ENCODE measurements at regions not wholly inside any gene's neighbourhood (a gene's known extent, or its start where the extent isn't known, plus 50 kb on each side); places are given as distances from the start of the nearest gene placed in this dataset.
A peak's percentile ranks its signal among the peaks of the same experiment; 100 is the strongest.

DNA sequence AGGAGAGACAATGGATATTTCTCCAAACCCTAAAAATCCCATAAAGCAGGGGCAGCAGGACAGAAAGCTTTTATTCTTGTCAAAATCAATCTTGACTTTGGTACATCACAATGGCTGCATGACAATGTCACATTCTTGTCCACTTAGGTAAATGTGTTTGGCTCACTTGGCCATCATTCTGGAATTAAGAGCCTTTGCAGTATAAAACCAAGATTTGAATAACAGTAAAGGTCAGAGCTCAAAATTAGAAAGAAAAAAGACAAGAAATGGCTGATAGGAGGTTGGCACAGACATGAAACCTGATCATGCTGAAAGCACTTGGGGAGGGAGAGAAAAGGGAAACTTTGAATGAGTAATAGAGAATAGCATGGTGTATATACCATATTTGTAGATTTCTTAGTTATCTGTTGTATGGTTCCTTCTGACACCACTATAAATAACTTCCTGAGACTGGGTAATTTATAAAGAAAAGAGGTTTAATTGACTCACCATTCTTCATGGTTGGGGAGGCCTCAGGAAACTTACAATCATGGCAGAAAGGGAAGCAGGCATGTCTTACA lies 158.5 kb upstream of the SGO1 start:
- Histone ChIP-seq H3K27me3 (ENCODE audit: control insufficient read depth, insufficient read depth, low read length, poor library complexity, severe bottlenecking) (no peaks in the 10 kb centered on the region), H3K9me3 (ENCODE audit: control insufficient read depth, low read length) (no peaks in the 10 kb centered on the region), H3K36me3 (ENCODE audit: control insufficient read depth, insufficient read depth, low read length) (no peaks in the 10 kb centered on the region), H3K4me3 (ENCODE audit: low read length) (no peak overlapping the region), H3K9ac (ENCODE audit: extremely low read depth, low read length, poor library complexity, severe bottlenecking) (no peak overlapping the region), H3K27ac (ENCODE audit: low read depth, low read length) (no peak overlapping the region), H3K4me1 (ENCODE audit: control insufficient read depth, insufficient read depth, low read length) (peaks cover 11% of the 10 kb centered on the region)
- Mint-ChIP-seq H3K4me3 (no peak overlapping the region), H3K27me3 (ENCODE audit: insufficient read depth) (no peaks in the 10 kb centered on the region), H3K9me3 (peaks cover 16% of the 10 kb centered on the region), H3K36me3 (ENCODE audit: low read depth) (peaks cover 16% of the 10 kb centered on the region), H3K4me1 (peaks cover 29% of the 10 kb centered on the region), H3K27ac (no peak overlapping the region)
- no peak for DNase-seq
- TF ChIP-seq, protein P1, sequence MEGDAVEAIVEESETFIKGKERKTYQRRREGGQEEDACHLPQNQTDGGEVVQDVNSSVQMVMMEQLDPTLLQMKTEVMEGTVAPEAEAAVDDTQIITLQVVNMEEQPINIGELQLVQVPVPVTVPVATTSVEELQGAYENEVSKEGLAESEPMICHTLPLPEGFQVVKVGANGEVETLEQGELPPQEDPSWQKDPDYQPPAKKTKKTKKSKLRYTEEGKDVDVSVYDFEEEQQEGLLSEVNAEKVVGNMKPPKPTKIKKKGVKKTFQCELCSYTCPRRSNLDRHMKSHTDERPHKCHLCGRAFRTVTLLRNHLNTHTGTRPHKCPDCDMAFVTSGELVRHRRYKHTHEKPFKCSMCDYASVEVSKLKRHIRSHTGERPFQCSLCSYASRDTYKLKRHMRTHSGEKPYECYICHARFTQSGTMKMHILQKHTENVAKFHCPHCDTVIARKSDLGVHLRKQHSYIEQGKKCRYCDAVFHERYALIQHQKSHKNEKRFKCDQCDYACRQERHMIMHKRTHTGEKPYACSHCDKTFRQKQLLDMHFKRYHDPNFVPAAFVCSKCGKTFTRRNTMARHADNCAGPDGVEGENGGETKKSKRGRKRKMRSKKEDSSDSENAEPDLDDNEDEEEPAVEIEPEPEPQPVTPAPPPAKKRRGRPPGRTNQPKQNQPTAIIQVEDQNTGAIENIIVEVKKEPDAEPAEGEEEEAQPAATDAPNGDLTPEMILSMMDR (conservative IDR thresholded peaks at IDR 0.05) = no peak

DNA sequence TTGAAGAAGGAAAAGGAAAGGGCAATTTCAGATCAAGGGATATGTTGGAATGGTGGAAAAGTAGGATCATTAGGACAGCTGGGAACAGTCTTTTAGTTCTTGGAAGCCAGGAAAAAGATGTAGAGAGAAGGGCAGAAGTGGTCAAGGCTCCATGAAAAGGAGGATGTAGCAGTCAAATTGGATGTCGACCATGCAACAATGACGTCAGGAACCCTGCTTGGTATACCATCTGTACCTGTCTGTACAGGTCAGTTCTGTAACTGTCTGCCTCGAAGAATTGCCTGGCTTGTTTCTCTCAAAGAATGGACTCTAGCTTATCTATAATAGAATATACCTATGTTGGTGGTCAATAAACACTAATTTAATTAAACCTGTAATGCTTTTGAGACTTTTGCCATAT lies 157.8 kb upstream of the SGO1 start:
- Histone ChIP-seq H3K9me3 (ENCODE audit: control insufficient read depth, low read length) (no peaks in the 10 kb centered on the region), H3K9ac (ENCODE audit: extremely low read depth, low read length, poor library complexity, severe bottlenecking) (no peak overlapping the region), H3K36me3 (ENCODE audit: control insufficient read depth, insufficient read depth, low read length) (no peaks in the 10 kb centered on the region), H3K4me3 (ENCODE audit: low read length) (no peak overlapping the region), H3K27me3 (ENCODE audit: control insufficient read depth, insufficient read depth, low read length, poor library complexity, severe bottlenecking) (no peaks in the 10 kb centered on the region), H3K27ac (ENCODE audit: low read depth, low read length) (no peak overlapping the region), H3K4me1 (ENCODE audit: control insufficient read depth, insufficient read depth, low read length) (peaks cover 16% of the 10 kb centered on the region)
- DNase-seq = no peak
- Mint-ChIP-seq H3K9me3 (peaks cover 16% of the 10 kb centered on the region), H3K36me3 (ENCODE audit: low read depth) (peaks cover 16% of the 10 kb centered on the region), H3K4me3 (no peak overlapping the region), H3K27me3 (ENCODE audit: insufficient read depth) (no peaks in the 10 kb centered on the region), H3K27ac (no peak overlapping the region), H3K4me1 (peaks cover 36% of the 10 kb centered on the region)
- TF ChIP-seq, protein P1 (conservative IDR thresholded peaks at IDR 0.05) = no peak
- 95 to 100% methylated on average over 2 to 3 of the region's 3 CpGs for WGBS, 2 experiments (ENCODE audit: insufficient coverage in 1 of 2, insufficient read length in 1 of 2)

DNA sequence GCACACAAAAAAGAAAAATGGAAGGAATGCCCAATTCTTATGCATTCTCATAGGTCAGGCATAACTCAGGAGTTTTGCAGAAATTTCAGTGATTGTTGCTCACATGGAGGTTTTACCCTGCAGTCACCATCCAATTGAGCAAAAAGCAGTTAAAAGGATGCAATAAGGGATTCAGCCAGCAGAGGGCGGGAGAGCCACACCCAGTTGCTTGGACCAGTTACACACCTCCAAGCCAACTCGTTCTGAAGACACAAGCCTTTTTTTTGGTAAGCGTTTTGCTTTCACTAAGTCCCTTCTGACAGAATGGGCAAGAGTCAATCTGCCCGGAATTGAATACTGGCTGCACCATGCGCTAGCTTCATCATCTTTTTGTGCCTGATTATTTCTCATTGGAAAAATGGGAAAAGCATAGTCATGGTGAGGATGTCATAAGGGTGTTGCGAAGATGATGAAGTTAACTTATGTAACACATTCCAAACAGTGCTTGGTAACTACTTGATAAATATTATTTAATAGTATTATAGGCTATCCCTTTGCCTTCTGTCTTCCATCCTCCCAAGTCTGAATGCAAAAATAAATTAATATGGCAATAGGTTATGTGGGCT lies 154.4 kb upstream of the SGO1 start:
- 20 to 23% methylated on average over 5 of the region's 6 CpGs for WGBS, 2 experiments (ENCODE audit: insufficient coverage in 1 of 2, insufficient read length in 1 of 2)
- Histone ChIP-seq H3K9me3 (ENCODE audit: control insufficient read depth, low read length) (no peaks in the 10 kb centered on the region), H3K9ac (ENCODE audit: extremely low read depth, low read length, poor library complexity, severe bottlenecking) (no peak overlapping the region), H3K4me1 (ENCODE audit: control insufficient read depth, insufficient read depth, low read length) (peaks cover 24% of the 10 kb centered on the region), H3K27me3 (ENCODE audit: control insufficient read depth, insufficient read depth, low read length, poor library complexity, severe bottlenecking) (no peaks in the 10 kb centered on the region), H3K36me3 (ENCODE audit: control insufficient read depth, insufficient read depth, low read length) (no peaks in the 10 kb centered on the region), H3K27ac (ENCODE audit: low read depth, low read length) (no peak overlapping the region), H3K4me3 (ENCODE audit: low read length) (no peak overlapping the region)
- Mint-ChIP-seq H3K4me1 (peaks cover 46% of the 10 kb centered on the region), H3K4me3 (no peak overlapping the region), H3K27me3 (ENCODE audit: insufficient read depth) (peaks cover 1% of the 10 kb centered on the region), H3K36me3 (ENCODE audit: low read depth) (peaks cover 16% of the 10 kb centered on the region), H3K27ac (peak overlapping the region; percentile 42), H3K9me3 (peaks cover 15% of the 10 kb centered on the region)
- peak; percentile 94 for DNase-seq
- TF ChIP-seq, protein P1 (conservative IDR thresholded peaks at IDR 0.05) = peak; percentile 95

All from endodermal cell (in vitro differentiated cells).